GM21515 (cell line): ENCODE measurements at regions not wholly inside any gene's neighbourhood (a gene's known extent, or its start where the extent isn't known, plus 50 kb on each side); places are given as distances from the start of the nearest gene placed in this dataset.
"Not testable (repeated sequence)": the region's sequence is repeated elsewhere in the genome, so short reads cannot be mapped to it uniquely, and the experiment has no call there.

Experiments used
- ATAC-seq: cut with Tn5 transposase; IDR thresholded peaks from one replicate; pipeline ENCODE4 v1.9.1; 2021; ENCODE audit not compliant: unreplicated experiment

GRCh38 chr17:15802917-15803316 is 70.8 kb downstream of the TBC1D26 start:
- ATAC-seq: not testable (repeated sequence)

- not testable (repeated sequence) for ATAC-seq
These were observed 74.7 kb downstream of the TBC1D26 start for GRCh38 chr17:15806825-15807224.

- ATAC-seq: not testable (repeated sequence)
These were observed 81.3 kb downstream of the TBC1D26 start for GRCh38 chr17:15813388-15813787.

GRCh38 chr17:15814003-15814402 is 81.9 kb downstream of the TBC1D26 start:
- ATAC-seq: not testable (repeated sequence)

- not testable (repeated sequence) for ATAC-seq
These were observed 85.8 kb downstream of the TBC1D26 start for GRCh38 chr17:15817861-15818260.

GRCh38 chr17:15822280-15822679 is 90.2 kb downstream of the TBC1D26 start:
- ATAC-seq: not testable (repeated sequence)

GRCh38 chr17:15828727-15829314 is 96.7 kb downstream of the TBC1D26 start:
- not testable (repeated sequence) for ATAC-seq

GRCh38 chr17:15830221-15830620 is 98.1 kb downstream of the TBC1D26 start:
- ATAC-seq: not testable (repeated sequence)

GRCh38 chr17:15831182-15831581 is 99.1 kb downstream of the TBC1D26 start:
- peak; percentile 89 for ATAC-seq

GRCh38 chr17:15832921-15833480 is 100.9 kb downstream of the TBC1D26 start:
- not testable (repeated sequence) for ATAC-seq

- not testable (repeated sequence) for ATAC-seq
These were observed 101.8 kb downstream of the TBC1D26 start for GRCh38 chr17:15833890-15834289.

GRCh38 chr17:15835481-15835880 is 103.4 kb downstream of the TBC1D26 start:
- ATAC-seq: not testable (repeated sequence)

GRCh38 chr17:15836249-15836982 is 104.3 kb downstream of the TBC1D26 start:
- not testable (repeated sequence) for ATAC-seq

- ATAC-seq: not testable (repeated sequence)
These were observed 104.9 kb downstream of the TBC1D26 start for GRCh38 chr17:15836991-15837390.

GRCh38 chr17:15847447-15848229 is 97.3 kb upstream of the ADORA2B start:
- not testable (repeated sequence) for ATAC-seq

- not testable (repeated sequence) for ATAC-seq
These were observed 95.9 kb upstream of the ADORA2B start for GRCh38 chr17:15849054-15849453.

- not testable (repeated sequence) for ATAC-seq
These were observed 94.9 kb upstream of the ADORA2B start for GRCh38 chr17:15850071-15850470.

- ATAC-seq: not testable (repeated sequence)
These were observed 94.2 kb upstream of the ADORA2B start for GRCh38 chr17:15850687-15851086.

- ATAC-seq: peak; percentile 68
These were observed 92.1 kb upstream of the ADORA2B start for GRCh38 chr17:15852863-15853262.

GRCh38 chr17:15856191-15856590 is 88.7 kb upstream of the ADORA2B start:
- not testable (repeated sequence) for ATAC-seq

- not testable (repeated sequence) for ATAC-seq
These were observed 88.2 kb upstream of the ADORA2B start for GRCh38 chr17:15856745-15857144.
